K562 (cell line): ENCODE measurements at regions not wholly inside any gene's neighbourhood (a gene's known extent, or its start where the extent isn't known, plus 50 kb on each side); places are given as distances from the start of the nearest gene placed in this dataset.

Experiments
- CEBPB ChIP-seq: fragments of 450-650 bp; IDR thresholded peaks from 2 replicates; pipeline ENCODE4 v1.6.1; 2016; ENCODE audit warnings: missing genetic modification characterization, missing compliant biosample characterization
- CHD2 ChIP-seq: IDR thresholded peaks from 2 replicates; pipeline ENCODE4 v1.6.1; 2011; ENCODE audit warnings: low read depth, low read length
- CTCF ChIP-seq, 3 experiments: IDR thresholded peaks in 2 of 3; conservative IDR thresholded peaks in 1 of 3; 2 replicates each; pipeline ENCODE4 v1.5.1; 2011 to 2012; ENCODE audit warnings: low read length in 3 of 3, mild to moderate bottlenecking in 3 of 3, control low read depth in 2 of 3, improper control_type of control experiment in 1 of 3, inconsistent platforms in 1 of 3, low read depth in 1 of 3, mixed read lengths in 1 of 3, moderate library complexity in 1 of 3; ENCODE audit not compliant: insufficient read depth in 2 of 3
- HNRNPLL ChIP-seq: fragments of 200-400 bp; formaldehyde crosslinking; IDR thresholded peaks from 2 replicates; pipeline ENCODE4 v1.6.1; 2017; ENCODE audit warnings: low read length, low read depth, mild to moderate bottlenecking; ENCODE audit not compliant: poor library complexity, severe bottlenecking
- XRCC5 ChIP-seq: fragments of 200-400 bp; formaldehyde crosslinking; IDR thresholded peaks from 2 replicates; pipeline ENCODE4 v1.6.1; 2017; ENCODE audit warnings: low read depth, mild to moderate bottlenecking, low read length
- ZBTB12 ChIP-seq: fragments of 250-450 bp; sonication (Bioruptor Pico); IDR thresholded peaks from 2 replicates; pipeline ENCODE4 v1.4.0; 2020
- ZBTB7A ChIP-seq: IDR thresholded peaks from 2 replicates; pipeline ENCODE4 v1.6.1; 2011; ENCODE audit warnings: low read depth, mild to moderate bottlenecking, low read length, moderate library complexity, borderline replicate concordance; ENCODE audit not compliant: control insufficient read depth
- ZC3H4 ChIP-seq: sonication (generic); formaldehyde crosslinking; IDR thresholded peaks from 2 replicates; pipeline ENCODE4 v1.9.0; 2021; ENCODE audit warnings: missing genetic modification reagents, borderline replicate concordance
- ZFP1 ChIP-seq: fragments of 450-650 bp; formaldehyde crosslinking; IDR thresholded peaks from 2 replicates; pipeline ENCODE4 v1.4.0; 2020; ENCODE audit warnings: mild to moderate bottlenecking, mixed read lengths
- TF ChIP-seq, protein P1 (sequence below): fragments of 450-650 bp; IDR thresholded peaks from 2 replicates; pipeline ENCODE4 v1.6.1; 2016; ENCODE audit warnings: antibody characterized with exemption

- TF ChIP-seq CTCF (IDR thresholded peaks at IDR 0.05 in 2 of 3, conservative IDR thresholded peaks at IDR 0.05 in 1 of 3; ENCODE audit: insufficient read depth in 2 of 3, low read depth in 1 of 3, low read length in 3 of 3) (no peak), ZFP1 (no peak), HNRNPLL (no peak), XRCC5 (no peak), ZBTB12 (no peak), ZBTB7A (no peak), ZC3H4 (CRISPR knock-in tag) (no peak), CEBPB (no peak), CHD2 (no peak)
- TF ChIP-seq, protein P1, sequence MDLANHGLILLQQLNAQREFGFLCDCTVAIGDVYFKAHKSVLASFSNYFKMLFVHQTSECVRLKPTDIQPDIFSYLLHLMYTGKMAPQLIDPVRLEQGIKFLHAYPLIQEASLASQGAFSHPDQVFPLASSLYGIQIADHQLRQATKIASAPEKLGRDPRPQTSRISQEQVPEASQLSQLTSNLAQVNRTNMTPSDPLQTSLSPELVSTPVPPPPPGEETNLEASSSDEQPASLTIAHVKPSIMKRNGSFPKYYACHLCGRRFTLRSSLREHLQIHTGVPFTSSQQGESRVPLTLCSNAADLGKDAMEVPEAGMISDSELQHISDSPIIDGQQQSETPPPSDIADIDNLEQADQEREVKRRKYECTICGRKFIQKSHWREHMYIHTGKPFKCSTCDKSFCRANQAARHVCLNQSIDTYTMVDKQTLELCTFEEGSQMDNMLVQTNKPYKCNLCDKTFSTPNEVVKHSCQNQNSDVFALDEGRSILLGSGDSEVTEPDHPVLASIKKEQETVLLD: no peak
Measured at GRCh38 chr7:12889391-12889790, 202.0 kb downstream of the ARL4A start.
